GM10266 (cell line): ENCODE measurements at regions not wholly inside any gene's neighbourhood (a gene's known extent, or its start where the extent isn't known, plus 50 kb on each side); places are given as distances from the start of the nearest gene placed in this dataset.

Experiments used
- DNase-seq: peaks from one replicate; pipeline ENCODE4 v3.0.0; 2012; ENCODE audit errors: extremely low spot score
- TF ChIP-seq, protein P1 (sequence below): IDR thresholded peaks from 2 replicates; pipeline ENCODE4 v1.5.1; 2012; ENCODE audit warnings: mild to moderate bottlenecking, low read depth; ENCODE audit not compliant: control insufficient read depth, insufficient read depth; ENCODE audit errors: missing control alignments

DNA sequence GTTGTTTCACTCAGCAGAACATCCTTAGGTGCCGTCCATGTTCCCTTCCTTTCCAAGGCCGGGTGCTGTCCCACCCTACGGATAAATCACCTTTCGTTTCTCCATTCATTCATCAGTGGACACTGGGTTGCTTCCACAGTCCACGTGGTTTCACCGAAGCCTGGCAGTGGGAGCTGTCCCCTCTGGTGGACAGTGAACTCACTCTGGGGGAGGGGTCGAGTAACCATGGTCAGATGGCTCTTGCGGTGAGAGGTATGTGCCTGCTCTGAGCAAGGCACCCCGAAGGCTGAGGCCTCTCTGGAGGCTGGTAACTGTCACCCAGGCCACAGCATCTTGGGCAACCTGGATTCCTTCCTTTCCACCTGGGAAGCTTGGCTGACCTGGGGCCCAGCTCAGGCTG, 61.5 kb upstream of the TWIST2 start:
- TF ChIP-seq, protein P1, sequence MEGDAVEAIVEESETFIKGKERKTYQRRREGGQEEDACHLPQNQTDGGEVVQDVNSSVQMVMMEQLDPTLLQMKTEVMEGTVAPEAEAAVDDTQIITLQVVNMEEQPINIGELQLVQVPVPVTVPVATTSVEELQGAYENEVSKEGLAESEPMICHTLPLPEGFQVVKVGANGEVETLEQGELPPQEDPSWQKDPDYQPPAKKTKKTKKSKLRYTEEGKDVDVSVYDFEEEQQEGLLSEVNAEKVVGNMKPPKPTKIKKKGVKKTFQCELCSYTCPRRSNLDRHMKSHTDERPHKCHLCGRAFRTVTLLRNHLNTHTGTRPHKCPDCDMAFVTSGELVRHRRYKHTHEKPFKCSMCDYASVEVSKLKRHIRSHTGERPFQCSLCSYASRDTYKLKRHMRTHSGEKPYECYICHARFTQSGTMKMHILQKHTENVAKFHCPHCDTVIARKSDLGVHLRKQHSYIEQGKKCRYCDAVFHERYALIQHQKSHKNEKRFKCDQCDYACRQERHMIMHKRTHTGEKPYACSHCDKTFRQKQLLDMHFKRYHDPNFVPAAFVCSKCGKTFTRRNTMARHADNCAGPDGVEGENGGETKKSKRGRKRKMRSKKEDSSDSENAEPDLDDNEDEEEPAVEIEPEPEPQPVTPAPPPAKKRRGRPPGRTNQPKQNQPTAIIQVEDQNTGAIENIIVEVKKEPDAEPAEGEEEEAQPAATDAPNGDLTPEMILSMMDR: no peak
- DNase-seq: no peak

DNA sequence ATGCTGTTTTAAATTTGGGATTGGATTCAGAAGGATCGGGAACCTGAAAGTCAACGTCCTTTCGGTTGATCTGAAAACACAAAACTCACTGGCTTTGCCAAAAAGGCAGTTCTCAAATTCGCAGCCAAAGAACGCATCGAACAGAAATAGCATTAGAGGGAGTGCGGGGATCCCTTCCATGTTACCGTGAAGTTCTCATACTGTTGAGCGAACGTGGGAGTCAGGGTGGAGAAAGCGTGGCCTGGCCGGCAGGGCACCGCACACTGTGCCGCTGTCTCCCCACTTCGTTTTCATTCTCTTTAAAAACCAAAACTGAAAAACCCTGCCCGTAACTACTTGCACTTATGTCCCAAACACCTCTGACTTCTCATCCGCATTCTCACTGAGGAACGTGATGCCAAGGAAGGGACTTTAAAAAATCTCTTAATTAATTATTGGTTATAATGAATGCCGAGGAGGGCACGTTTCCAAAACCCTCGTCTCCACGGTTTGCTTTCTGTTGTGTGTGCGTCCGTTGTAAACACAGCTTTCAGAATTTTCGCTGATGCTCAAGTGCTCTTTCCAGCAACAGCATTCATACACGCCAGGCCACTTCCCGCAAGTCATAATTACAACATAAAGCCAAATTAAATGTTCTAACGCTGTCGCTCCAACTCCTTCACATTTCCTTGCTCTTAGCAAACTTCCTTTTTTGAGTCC, 60.9 kb upstream of the TWIST2 start:
- DNase-seq: no peak
- TF ChIP-seq, protein P1: no peak

DNA sequence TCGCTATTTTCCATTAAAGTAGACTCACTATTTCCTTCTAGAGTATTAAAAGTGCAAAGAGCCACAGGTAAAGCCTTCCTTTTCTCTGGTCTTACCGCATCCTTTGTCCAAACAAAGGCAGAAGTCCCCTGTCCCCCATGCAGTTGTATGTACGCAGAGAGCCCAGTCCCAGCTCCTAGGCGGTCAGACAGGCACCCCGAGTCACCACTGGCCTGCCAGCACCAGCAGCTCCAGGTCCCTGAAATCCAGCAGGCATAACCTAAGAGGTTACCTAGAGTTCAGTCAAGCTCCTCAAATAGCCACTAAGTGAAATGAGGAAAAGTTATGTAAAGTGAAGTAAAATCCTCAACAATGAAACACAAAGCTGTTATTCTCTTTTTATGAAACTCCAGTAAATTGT, 60.4 kb upstream of the TWIST2 start:
- DNase-seq: no peak
- TF ChIP-seq, protein P1: no peak

DNA sequence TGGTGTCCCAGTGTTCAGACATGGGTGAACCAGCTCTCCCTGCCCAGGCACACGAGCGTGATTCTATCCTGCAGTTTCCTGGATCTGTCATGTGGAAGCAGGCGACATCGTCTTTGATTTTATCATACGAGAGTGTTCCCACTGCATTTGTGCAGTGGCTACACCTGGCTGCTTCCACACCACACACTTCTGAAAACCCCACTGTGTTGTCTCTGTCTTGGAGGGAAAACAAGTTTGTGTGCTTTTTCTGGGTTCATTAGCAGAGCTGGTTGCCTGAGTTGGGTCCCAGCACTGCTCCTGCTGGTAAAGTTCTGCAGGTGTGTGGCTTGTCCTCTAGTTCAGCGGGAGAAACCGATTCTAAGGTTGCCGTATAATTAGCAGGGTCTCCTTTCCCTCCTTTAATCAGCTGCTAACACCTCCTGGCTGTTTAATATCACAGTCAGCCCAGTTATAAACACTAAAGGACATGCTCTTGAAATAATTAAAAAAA, 58.5 kb upstream of the TWIST2 start:
- TF ChIP-seq, protein P1: no peak
- DNase-seq: no peak

DNA sequence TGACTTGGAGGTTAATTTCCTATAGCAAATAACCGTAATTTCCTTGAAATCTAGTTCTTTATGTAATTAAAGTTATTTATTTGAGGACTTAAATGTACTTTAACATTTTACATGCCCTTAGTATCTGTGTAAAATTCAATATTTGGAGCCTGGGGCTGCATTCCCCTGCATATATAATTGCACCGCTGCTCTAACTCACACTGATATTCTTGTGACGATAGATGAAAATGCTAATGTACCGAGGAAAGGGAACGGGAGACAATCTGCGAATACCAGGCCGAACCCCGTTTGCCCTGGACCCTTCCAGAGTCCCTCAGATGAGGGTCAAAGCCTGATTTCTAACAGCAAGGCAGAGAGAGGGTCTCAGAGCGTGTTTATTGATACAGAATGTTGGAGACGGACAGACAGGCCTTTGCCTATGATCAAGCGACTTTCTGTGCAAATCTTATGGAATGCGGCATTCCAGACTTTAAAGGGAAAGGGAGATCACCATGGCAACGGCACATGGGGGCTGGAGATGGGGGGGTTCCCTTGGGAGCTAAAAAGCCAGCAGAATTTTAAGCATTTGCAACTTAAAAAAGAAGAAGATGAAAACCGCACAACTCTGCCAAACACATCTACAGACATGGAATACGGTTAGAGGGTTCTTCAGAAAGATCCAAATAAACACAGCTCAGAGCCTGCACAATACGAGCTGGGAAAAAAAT, 57.6 kb upstream of the TWIST2 start:
- TF ChIP-seq, protein P1: no peak
- no peak for DNase-seq

DNA sequence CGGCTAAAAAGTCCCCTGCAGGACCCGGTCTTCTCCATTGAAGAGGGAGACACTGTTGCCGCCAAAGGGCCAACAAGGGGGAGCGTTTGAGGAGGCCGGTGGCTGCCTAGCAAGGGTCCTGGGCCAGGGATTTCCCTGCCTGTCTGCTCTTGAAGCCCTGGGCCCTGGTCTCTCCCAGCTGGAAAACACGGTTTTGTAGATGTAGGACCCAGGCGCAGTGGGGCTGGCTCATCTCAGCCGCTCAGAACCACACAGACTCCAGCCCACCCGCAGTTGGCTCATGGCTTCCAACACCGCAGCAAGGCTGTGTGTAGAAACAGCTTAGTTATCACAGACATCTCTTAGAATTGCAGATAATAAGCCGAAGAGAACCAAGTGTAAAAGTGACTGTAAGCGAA, 57.1 kb upstream of the TWIST2 start:
- TF ChIP-seq, protein P1: no peak

DNA sequence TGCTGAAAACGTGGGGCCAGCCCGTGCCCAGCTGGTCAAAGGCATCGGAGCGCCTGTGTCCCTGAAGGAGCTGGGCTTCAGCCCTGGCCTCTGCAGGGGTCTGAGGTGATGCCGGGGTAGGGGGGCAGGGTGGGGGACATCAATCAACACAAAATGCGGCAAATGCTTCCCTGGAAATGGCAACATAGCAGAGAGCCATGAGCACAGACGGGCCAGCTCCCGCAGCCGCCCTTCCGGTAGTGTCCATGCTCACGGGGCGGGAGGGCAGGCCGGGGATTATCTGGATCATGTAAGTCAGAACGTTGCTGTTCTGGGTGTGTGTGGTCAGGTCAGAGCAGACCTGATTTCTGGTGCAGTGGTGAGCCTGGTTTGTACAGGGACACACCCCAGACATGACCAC, 56.5 kb upstream of the TWIST2 start:
- DNase-seq: no peak
- TF ChIP-seq, protein P1: no peak

More for the DNA sequence above, 57.1 kb upstream of the TWIST2 start:
- no peak for DNase-seq
